PC-9 (cell line): ENCODE measurements at regions not wholly inside any gene's neighbourhood (a gene's known extent, or its start where the extent isn't known, plus 50 kb on each side); places are given as distances from the start of the nearest gene placed in this dataset.

Experiments
- CTCF ChIP-seq: fragments of 200-600 bp; sonication (generic); conservative IDR thresholded peaks from 2 replicates; pipeline ENCODE4 v1.6.1; 2017; ENCODE audit warnings: mixed run types, antibody characterized with exemption, mild to moderate bottlenecking, moderate library complexity
- EZH2 ChIP-seq: fragments of 200-600 bp; sonication (generic); IDR thresholded peaks from 2 replicates; pipeline ENCODE4 v1.8.0; 2017; ENCODE audit warnings: antibody characterized with exemption, low read depth

GRCh38 chr5:173761178-173761513 is 127.0 kb upstream of the CPEB4 start:
- TF ChIP-seq CTCF = no peak
- no peak for TF ChIP-seq EZH2
